ENCODE measurements at regions not wholly inside any gene's neighbourhood (a gene's known extent, or its start where the extent isn't known, plus 50 kb on each side); places are given as distances from the start of the nearest gene placed in this dataset.

GRCh38 chr3:96734273-96735009 lies 80.0 kb upstream of the EPHA6 start:
- TF ChIP-seq CTCF (IDR thresholded peaks at IDR 0.05) = no peak

- TF ChIP-seq CTCF (IDR thresholded peaks at IDR 0.05) = no peak
These were observed 66.3 kb upstream of the EPHA6 start for GRCh38 chr3:96748139-96748538.

GRCh38 chr3:96750094-96750767 lies 64.2 kb upstream of the EPHA6 start:
- TF ChIP-seq CTCF (IDR thresholded peaks at IDR 0.05) = no peak

GRCh38 chr3:96753124-96753523 lies 61.3 kb upstream of the EPHA6 start:
- TF ChIP-seq CTCF (IDR thresholded peaks at IDR 0.05) = no peak

- TF ChIP-seq CTCF (IDR thresholded peaks at IDR 0.05) = no peak
These were observed 60.3 kb upstream of the EPHA6 start for GRCh38 chr3:96754128-96754527.

- no peak for TF ChIP-seq CTCF (IDR thresholded peaks at IDR 0.05)
These were observed 58.9 kb upstream of the EPHA6 start for GRCh38 chr3:96755519-96755918.

- TF ChIP-seq CTCF (IDR thresholded peaks at IDR 0.05) = no peak
These were observed 57.9 kb upstream of the EPHA6 start for GRCh38 chr3:96756516-96756915.

Data from LNCAP (cell line).